B cell (primary cell): ENCODE measurements at regions not wholly inside any gene's neighbourhood (a gene's known extent, or its start where the extent isn't known, plus 50 kb on each side); places are given as distances from the start of the nearest gene placed in this dataset.

Experiments
- ATAC-seq: fragments of 200-7000 bp; cut with Tn5 transposase; one replicate; pipeline ENCODE4 v1.10.0; 2021; ENCODE audit warnings: low read depth, mild to moderate bottlenecking, moderate number of reproducible peaks, moderate library complexity
- CTCF ChIA-PET: fragments of 350-600 bp; sonication (Branson Sonifier 250); formaldehyde crosslinking; loops from one replicate; lab custom pipeline; 2021; ENCODE audit warnings: antibody characterized with exemption, inconsistent platforms; lab: Charles Lee
- POLR2A ChIA-PET: fragments of 350-600 bp; sonication (Branson Sonifier 250); formaldehyde crosslinking; loops from one replicate; lab custom pipeline; 2021; ENCODE audit warnings: antibody characterized with exemption; lab: Charles Lee
- DNase-seq: peaks from one replicate; pipeline ENCODE4 v3.0.0; 2013
- H2AFZ ChIP-seq: 2 replicates; pipeline ENCODE4 v1.6.1; 2012; ENCODE audit warnings: mild to moderate bottlenecking, low read depth, low read length; ENCODE audit not compliant: insufficient read depth, poor library complexity, severe bottlenecking
- H3K27ac ChIP-seq, 2 donors: 1 replicate in 1 of 2; 2 replicates in 1 of 2; pipeline ENCODE4 v1.5.1; 2012 to 2013; ENCODE audit warnings: low read length in 2 of 2, mild to moderate bottlenecking in 2 of 2, moderate library complexity in 1 of 2
- H3K27me3 ChIP-seq, 4 experiments: fragments of 200-600 bp in 1 of 4; sonication (generic) in 1 of 4; replicated peaks in 1 of 4; 1 replicate in 2 of 4; 2 replicates in 2 of 4; pipeline versions ENCODE4 v1.6.1 to v1.7.0; 2013 to 2016; ENCODE audit warnings: low read length in 3 of 4, mild to moderate bottlenecking in 2 of 4, mixed read lengths in 1 of 4, moderate library complexity in 1 of 4; ENCODE audit not compliant: insufficient read depth in 4 of 4, control insufficient read depth in 3 of 4; ENCODE audit errors: control extremely low read depth in 1 of 4
- H3K36me3 ChIP-seq, 2 experiments: replicated peaks in 1 of 2; 1 replicate in 1 of 2; 2 replicates in 1 of 2; pipeline versions ENCODE4 v1.6.1 to v1.7.1; 2013; ENCODE audit warnings: low read length in 1 of 2; ENCODE audit not compliant: insufficient read depth in 2 of 2, control insufficient read depth in 1 of 2; ENCODE audit errors: control extremely low read depth in 1 of 2, extremely low read depth in 1 of 2
- H3K4me1 ChIP-seq, 2 donors: fragments of 200-600 bp in 1 of 2; sonication (generic) in 1 of 2; 1 replicate in 1 of 2; 2 replicates in 1 of 2; pipeline versions ENCODE4 v1.5.1 to v1.6.1; 2013 to 2017; ENCODE audit warnings: low read length in 2 of 2; ENCODE audit not compliant: control insufficient read depth in 2 of 2, insufficient read depth in 2 of 2
- H3K4me2 ChIP-seq: replicated peaks from 2 replicates; pipeline ENCODE3; 2012; ENCODE audit warnings: mild to moderate bottlenecking, low read depth, low read length; ENCODE audit not compliant: poor library complexity, severe bottlenecking
- H3K4me3 ChIP-seq, 5 experiments: fragments of 200-600 bp in 1 of 5; sonication (generic) in 1 of 5; 1 replicate in 3 of 5; 2 replicates in 2 of 5; pipeline versions ENCODE4 v1.5.1 to v1.7.0; 2011 to 2016; ENCODE audit warnings: low read length in 4 of 5, mild to moderate bottlenecking in 4 of 5, low read depth in 2 of 5, control low read depth in 1 of 5, moderate library complexity in 1 of 5; ENCODE audit not compliant: insufficient read depth in 1 of 5; ENCODE audit errors: control extremely low read depth in 1 of 5, extremely low read depth in 1 of 5
- H3K79me2 ChIP-seq: fragments of 200-600 bp; sonication (generic); one replicate; pipeline ENCODE4 v1.6.0; 2016; ENCODE audit warnings: low read length; ENCODE audit not compliant: control insufficient read depth, insufficient read depth
- H3K9ac ChIP-seq: fragments of 200-600 bp; sonication (generic); 2 replicates; pipeline ENCODE4 v1.6.1; 2017; ENCODE audit warnings: mild to moderate bottlenecking, low read length, moderate library complexity
- H3K9me3 ChIP-seq, 3 donors: one replicate each; pipeline versions ENCODE4 v1.6.1 to v1.7.1; 2013; ENCODE audit warnings: low read length in 2 of 3; ENCODE audit not compliant: control insufficient read depth in 2 of 3, insufficient read depth in 1 of 3; ENCODE audit errors: control extremely low read depth in 1 of 3
- H4K20me1 ChIP-seq: 2 replicates; pipeline ENCODE4 v1.6.0; 2012; ENCODE audit warnings: mild to moderate bottlenecking, low read length; ENCODE audit not compliant: insufficient read depth, control insufficient read depth, poor library complexity, severe bottlenecking
- H3K27ac Mint-ChIP-seq: one replicate; pipeline ENCODE4 v1.8.0; 2021; ENCODE audit warnings: mixed read lengths
- H3K27me3 Mint-ChIP-seq: one replicate; pipeline ENCODE4 v1.8.0; 2021; ENCODE audit warnings: mixed read lengths
- H3K4me1 Mint-ChIP-seq: one replicate; pipeline ENCODE4 v1.8.0; 2021; ENCODE audit warnings: mixed read lengths
- H3K4me3 Mint-ChIP-seq: one replicate; pipeline ENCODE4 v1.8.0; 2021; ENCODE audit warnings: mixed read lengths
- H3K9me3 Mint-ChIP-seq: one replicate; pipeline ENCODE4 v1.8.0; 2022; ENCODE audit warnings: mixed read lengths; ENCODE audit not compliant: insufficient read depth
- CTCF ChIP-seq: fragments of 200-600 bp; IDR thresholded peaks from one replicate; pipeline ENCODE4 v1.8.0; 2022; ENCODE audit warnings: antibody characterized with exemption, mild to moderate bottlenecking
- EZH2 ChIP-seq: IDR thresholded peaks from 2 replicates; pipeline ENCODE4 v1.6.1; 2012; ENCODE audit warnings: borderline replicate concordance, low read depth, mild to moderate bottlenecking, moderate library complexity, low read length; ENCODE audit not compliant: insufficient read depth, poor library complexity, severe bottlenecking
- WGBS: methylation state at CpG from one replicate; pipeline ENCODE4 v1.1.5; 2013; ENCODE audit warnings: missing lambda C conversion rate; ENCODE audit not compliant: insufficient coverage; 5-methylcytosine and 5-hydroxymethylcytosine counted together
- intact Hi-C: fragments of 100-400 bp; cut with micrococcal nuclease; formaldehyde crosslinking; loops from one replicate; pipeline ENCODE4 v1.10.0; 2022

DNA sequence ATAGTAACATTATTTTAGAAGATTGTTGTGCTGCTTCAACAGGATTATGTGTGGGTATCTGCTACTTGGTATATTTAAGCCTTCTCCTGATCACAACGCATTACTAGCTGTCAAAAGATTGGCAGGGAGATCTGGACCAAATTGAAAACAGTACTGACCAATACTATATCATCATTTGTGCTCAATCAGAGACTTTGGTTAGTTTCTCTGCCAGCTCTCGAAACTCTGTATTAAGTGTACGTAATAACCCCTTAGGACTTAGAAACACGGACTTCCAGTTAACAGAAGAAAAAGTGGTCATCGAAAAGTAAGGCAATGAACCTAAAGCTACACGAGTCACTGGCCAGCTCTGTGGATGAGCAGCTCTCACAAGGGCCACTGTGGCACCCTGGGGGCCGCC, 146.0 kb downstream of the EVX1 start:
- WGBS = 91% methylated on average over 5 of the region's 7 CpGs
- Histone ChIP-seq H3K9me3 (peaks cover 0 to 3% (median 0%) of the 10 kb centered on the region in 3 donors), H3K4me1 (no peaks in the 10 kb centered on the region), H3K27me3 (peaks cover 0 to 18% (median 4%) of the 10 kb centered on the region in 4 experiments), H3K4me2 (no peak overlapping the region), H3K79me2 (no peaks in the 10 kb centered on the region), H3K27ac (no peak overlapping the region), H3K36me3 (no peaks in the 10 kb centered on the region), H3K9ac (no peak overlapping the region), H2AFZ (no peak overlapping the region), H3K4me3 (no peak overlapping the region), H4K20me1 (no peaks in the 10 kb centered on the region)
- ChIA-PET CTCF (no interaction called here), POLR2A (no interaction called here)
- Mint-ChIP-seq H3K4me1 (no peaks in the 10 kb centered on the region), H3K9me3 (no peaks in the 10 kb centered on the region), H3K27me3 (peaks cover 45% of the 10 kb centered on the region), H3K4me3 (no peak overlapping the region), H3K27ac (no peak overlapping the region)
- DNase-seq (no peak), ATAC-seq (no peak)
- intact Hi-C loops = no loop called here
- TF ChIP-seq EZH2 = no peak
- TF ChIP-seq CTCF = no peak

- Mint-ChIP-seq H3K27me3 (peaks cover 52% of the 10 kb centered on the region), H3K4me1 (no peaks in the 10 kb centered on the region), H3K27ac (no peak overlapping the region), H3K9me3 (no peaks in the 10 kb centered on the region), H3K4me3 (no peak overlapping the region)
- Histone ChIP-seq H3K9ac (no peak overlapping the region), H2AFZ (no peak overlapping the region), H3K4me3 (no peak overlapping the region), H3K27ac (no peak overlapping the region), H3K4me2 (no peak overlapping the region), H3K79me2 (no peaks in the 10 kb centered on the region), H3K4me1 (no peaks in the 10 kb centered on the region), H3K27me3 (peaks cover 0 to 18% (median 6%) of the 10 kb centered on the region in 4 experiments), H3K36me3 (no peaks in the 10 kb centered on the region), H4K20me1 (no peaks in the 10 kb centered on the region), H3K9me3 (peaks cover 0 to 5% (median 0%) of the 10 kb centered on the region in 3 donors)
- DNase-seq (no peak), ATAC-seq (no peak)
- ChIA-PET CTCF (no interaction called here), POLR2A (no interaction called here)
- 93% methylated on average over 3 of the region's 3 CpGs for WGBS
- intact Hi-C loops = no loop called here
- TF ChIP-seq CTCF (no peak), EZH2 (no peak)
Observed at GRCh38 chr7:27389496-27389895, 146.9 kb downstream of the EVX1 start.
